ENCODE measurements at regions not wholly inside any gene's neighbourhood (a gene's known extent, or its start where the extent isn't known, plus 50 kb on each side); places are given as distances from the start of the nearest gene placed in this dataset.

DNA sequence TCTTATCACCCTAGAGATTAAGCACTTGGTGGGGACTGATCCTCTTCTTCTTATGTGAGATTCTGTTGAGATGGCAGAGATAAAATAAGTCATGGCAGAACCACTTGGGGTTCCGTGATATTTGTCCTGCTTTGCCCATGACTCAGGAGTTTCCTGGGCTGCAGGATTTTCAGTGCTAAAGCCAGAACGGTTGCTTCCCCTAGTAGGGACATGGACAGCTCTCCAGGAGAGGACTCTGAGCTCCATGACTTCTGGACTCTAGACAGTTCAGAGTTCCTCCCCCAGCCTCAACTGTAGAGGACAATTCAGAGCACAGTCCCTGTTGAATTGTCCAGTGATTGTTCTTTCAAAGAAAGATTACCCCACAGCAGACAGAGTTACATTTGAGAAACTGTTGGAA is 98.8 kb downstream of the OLFM4 start:
- TF ChIP-seq CTCF (IDR thresholded peaks at IDR 0.05) (no peak), POLR2AphosphoS5 (IDR thresholded peaks at IDR 0.05) (no peak), POLR2A (IDR thresholded peaks at IDR 0.05) (no peak)
